GM19372 (cell line): ENCODE measurements at regions not wholly inside any gene's neighbourhood (a gene's known extent, or its start where the extent isn't known, plus 50 kb on each side); places are given as distances from the start of the nearest gene placed in this dataset.

Experiments used
- ATAC-seq: cut with Tn5 transposase; IDR thresholded peaks from one replicate; pipeline ENCODE4 v1.9.1; 2021; ENCODE audit warnings: mild to moderate bottlenecking, low read depth, moderate library complexity; ENCODE audit not compliant: unreplicated experiment

GRCh38 chr3:153591561-153592245 is 429.7 kb downstream of the RAP2B start:
- no peak for ATAC-seq

- no peak for ATAC-seq
These were observed 433.3 kb downstream of the RAP2B start for GRCh38 chr3:153595186-153595815.

GRCh38 chr3:153596401-153596800 is 434.4 kb downstream of the RAP2B start:
- no peak for ATAC-seq

- no peak for ATAC-seq
These were observed 437.7 kb downstream of the RAP2B start for GRCh38 chr3:153599685-153600084.

- no peak for ATAC-seq
These were observed 438.9 kb downstream of the RAP2B start for GRCh38 chr3:153600896-153601295.

- ATAC-seq = no peak
These were observed 439.4 kb downstream of the RAP2B start for GRCh38 chr3:153601374-153601853.

- ATAC-seq = no peak
These were observed 440.8 kb downstream of the RAP2B start for GRCh38 chr3:153602801-153603200.

- ATAC-seq = no peak
These were observed 452.1 kb downstream of the RAP2B start for GRCh38 chr3:153614140-153614539.

GRCh38 chr3:153614563-153614962 is 452.5 kb downstream of the RAP2B start:
- no peak for ATAC-seq

- no peak for ATAC-seq
These were observed 453.8 kb downstream of the RAP2B start for GRCh38 chr3:153615863-153616262.

GRCh38 chr3:153617463-153617862 is 455.4 kb downstream of the RAP2B start:
- ATAC-seq = no peak

GRCh38 chr3:153618176-153618575 is 456.1 kb downstream of the RAP2B start:
- no peak for ATAC-seq

- ATAC-seq = no peak
These were observed 457.2 kb downstream of the RAP2B start for GRCh38 chr3:153619268-153619667.

GRCh38 chr3:153621953-153622352 is 459.9 kb downstream of the RAP2B start:
- peak; percentile 76 for ATAC-seq

- peak; percentile 3 for ATAC-seq
These were observed 461.8 kb downstream of the RAP2B start for GRCh38 chr3:153623834-153624233.

- ATAC-seq = peak; percentile 26
These were observed 462.4 kb downstream of the RAP2B start for GRCh38 chr3:153624310-153625030.

- no peak for ATAC-seq
These were observed 463.5 kb downstream of the RAP2B start for GRCh38 chr3:153625506-153625905.

GRCh38 chr3:153626158-153626557 is 464.1 kb downstream of the RAP2B start:
- no peak for ATAC-seq

- no peak for ATAC-seq
These were observed 466.6 kb downstream of the RAP2B start for GRCh38 chr3:153628591-153628990.

GRCh38 chr3:153629148-153629547 is 467.1 kb downstream of the RAP2B start:
- ATAC-seq = no peak

GRCh38 chr3:153631102-153631501 is 469.1 kb downstream of the RAP2B start:
- no peak for ATAC-seq
